Spleen (tissue), 11 donors: ENCODE measurements at regions not wholly inside any gene's neighbourhood (a gene's known extent, or its start where the extent isn't known, plus 50 kb on each side); places are given as distances from the start of the nearest gene placed in this dataset.

Source experiments
- DNase-seq: peaks from one replicate; pipeline ENCODE4 v3.0.0-alpha.2; 2020
- H3K27ac ChIP-seq, 8 donors: fragments of 200-600 bp; sonication (generic) in 7 of 8; 1 replicate in 4 of 8; 2 replicates in 4 of 8; pipeline versions ENCODE4 v1.5.0 to v1.8.0; 2016 to 2021; ENCODE audit warnings: inconsistent platforms in 4 of 8, mild to moderate bottlenecking in 4 of 8, moderate library complexity in 1 of 8
- H3K27me3 ChIP-seq, 7 donors: fragments of 200-600 bp; sonication (generic) in 6 of 7; replicated peaks in 1 of 7; 1 replicate in 4 of 7; 2 replicates in 3 of 7; pipeline versions ENCODE4 v1.5.0 to v1.8.0; 2016 to 2021; ENCODE audit warnings: inconsistent platforms in 3 of 7, mild to moderate bottlenecking in 1 of 7
- H3K36me3 ChIP-seq, 6 donors: fragments of 200-600 bp; sonication (generic) in 5 of 6; 1 replicate in 4 of 6; 2 replicates in 2 of 6; pipeline versions ENCODE4 v1.5.0 to v1.8.0; 2016 to 2021; ENCODE audit warnings: inconsistent platforms in 2 of 6
- H3K4me1 ChIP-seq, 6 donors: fragments of 200-600 bp; sonication (generic) in 5 of 6; 1 replicate in 3 of 6; 2 replicates in 3 of 6; pipeline versions ENCODE4 v1.5.0 to v1.8.0; 2016 to 2021; ENCODE audit warnings: inconsistent platforms in 3 of 6
- H3K4me3 ChIP-seq, 8 donors: fragments of 200-600 bp; sonication (generic) in 7 of 8; 1 replicate in 4 of 8; 2 replicates in 4 of 8; pipeline versions ENCODE4 v1.5.0 to v1.8.0; 2016 to 2021; ENCODE audit warnings: inconsistent platforms in 4 of 8, mild to moderate bottlenecking in 4 of 8, moderate library complexity in 2 of 8
- H3K9me3 ChIP-seq, 8 donors: fragments of 200-600 bp; sonication (generic) in 7 of 8; 1 replicate in 4 of 8; 2 replicates in 4 of 8; pipeline versions ENCODE4 v1.5.0 to v1.8.0; 2016 to 2021; ENCODE audit warnings: inconsistent platforms in 4 of 8
- CTCF ChIP-seq, 11 experiments: fragments of 200-600 bp in 7 of 11; fragments of 450-650 bp in 4 of 11; sonication (generic) in 4 of 11; IDR thresholded peaks in 8 of 11; conservative IDR thresholded peaks in 3 of 11; 1 replicate in 7 of 11; 2 replicates in 4 of 11; pipeline versions ENCODE4 v1.4.0 to v1.8.0; 2016 to 2021; ENCODE audit warnings: antibody characterized with exemption in 11 of 11, inconsistent platforms in 4 of 11, mild to moderate bottlenecking in 1 of 11
- POLR2A ChIP-seq, 3 donors: fragments of 450-650 bp; IDR thresholded peaks; one replicate each; pipeline ENCODE4 v1.5.1; 2017; ENCODE audit warnings: antibody characterized with exemption in 3 of 3, mild to moderate bottlenecking in 1 of 3
- POLR2AphosphoS5 ChIP-seq, 3 donors: sonication (generic); formaldehyde crosslinking; IDR thresholded peaks; one replicate each; pipeline ENCODE4 v1.5.1; 2017; ENCODE audit warnings: antibody characterized with exemption in 3 of 3
- WGBS, 5 donors: extraction: QIAGEN DNeasy Blood & Tissue Kit in 3 of 5; methylation state at CpG; one replicate each; pipeline versions ENCODE4 v1.1.5 to v1.1.7; 2013 to 2018; 5-methylcytosine and 5-hydroxymethylcytosine counted together
- intact Hi-C: fragments of 100-400 bp; cut with DNase I; formaldehyde crosslinking; loops from one replicate; pipeline ENCODE4 v1.15.0; 2023; ENCODE audit warnings: low total_unique reads
- donor health status: healthy with polysubstance abuse.
- donor health status: DM: no; HTN: no; CAD: no; lungs with moderate emphysema.
- donor health status: DM: no; HTN: no; CAD: no.
- donor health status: Bipolar disorder and iron deficiency.
- donor health status: healthy.
- donor health status: DM: no; HTN: no; CAD: no.
- donor health status: DM: yes; HTN: yes; CAD: no.

- Histone ChIP-seq H3K27me3 (no peaks in the 10 kb centered on the region), H3K9me3 (no peaks in the 10 kb centered on the region), H3K27ac (no peak overlapping the region), H3K4me3 (no peak overlapping the region), H3K4me1 (no peaks in the 10 kb centered on the region), H3K36me3 (no peaks in the 10 kb centered on the region)
- TF ChIP-seq POLR2AphosphoS5 (IDR thresholded peaks at IDR 0.05) (no peak), CTCF (IDR thresholded peaks at IDR 0.05 in 8 of 11, conservative IDR thresholded peaks at IDR 0.05 in 3 of 11) (no peak), POLR2A (IDR thresholded peaks at IDR 0.05) (no peak)
- intact Hi-C loops, result no loop called here
- DNase-seq, result no peak
- WGBS, 5 donors, result 57 to 72% (median 58%) methylated on average over 1 of the region's 1 CpG
Observed at GRCh38 chr4:23993373-23993772, 103.5 kb upstream of the PPARGC1A start.

GRCh38 chr4:23991444-23991843 is 101.6 kb upstream of the PPARGC1A start:
- intact Hi-C loops, result no loop called here
- H3K9me3 ChIP-seq, result no peaks in the 10 kb centered on the region

GRCh38 chr4:23986270-23986669 is 96.4 kb upstream of the PPARGC1A start:
- intact Hi-C loops, result no loop called here
- H3K4me3 ChIP-seq, result no peak overlapping the region
- no peaks in the 10 kb centered on the region for H3K9me3 ChIP-seq
- 87 to 92% (median 88%) methylated on average over 5 of the region's 5 CpGs for WGBS, 5 donors
- H3K27me3 ChIP-seq, result no peaks in the 10 kb centered on the region
- TF ChIP-seq POLR2AphosphoS5 (IDR thresholded peaks at IDR 0.05), result no peak
- no peak for TF ChIP-seq CTCF (IDR thresholded peaks at IDR 0.05 in 8 of 11, conservative IDR thresholded peaks at IDR 0.05 in 3 of 11)
- no peak for TF ChIP-seq POLR2A (IDR thresholded peaks at IDR 0.05)
- H3K36me3 ChIP-seq, result no peaks in the 10 kb centered on the region
- no peaks in the 10 kb centered on the region for H3K4me1 ChIP-seq
- no peak overlapping the region for H3K27ac ChIP-seq
- no peak for DNase-seq

More at GRCh38 chr4:23991444-23991843, 101.6 kb upstream of the PPARGC1A start:
- Histone ChIP-seq H3K36me3 (no peaks in the 10 kb centered on the region), H3K27ac (no peak overlapping the region), H3K4me3 (no peak overlapping the region), H3K27me3 (no peaks in the 10 kb centered on the region), H3K4me1 (no peaks in the 10 kb centered on the region)
- TF ChIP-seq POLR2A (IDR thresholded peaks at IDR 0.05), result no peak
- no peak for TF ChIP-seq CTCF (IDR thresholded peaks at IDR 0.05 in 8 of 11, conservative IDR thresholded peaks at IDR 0.05 in 3 of 11)
- no peak for TF ChIP-seq POLR2AphosphoS5 (IDR thresholded peaks at IDR 0.05)
- no peak for DNase-seq
- 40 to 62% (median 50%) methylated on average over 1 of the region's 1 CpG for WGBS, 5 donors

GRCh38 chr4:23981328-23981727 is 91.5 kb upstream of the PPARGC1A start:
- DNase-seq, result no peak
- H3K4me1 ChIP-seq, result no peaks in the 10 kb centered on the region
- no peaks in the 10 kb centered on the region for H3K36me3 ChIP-seq
- no peaks in the 10 kb centered on the region for H3K27me3 ChIP-seq
- 69 to 78% (median 72%) methylated on average over 1 of the region's 1 CpG for WGBS, 5 donors
- H3K9me3 ChIP-seq, result no peaks in the 10 kb centered on the region
- TF ChIP-seq POLR2A (IDR thresholded peaks at IDR 0.05) (no peak), CTCF (IDR thresholded peaks at IDR 0.05 in 8 of 11, conservative IDR thresholded peaks at IDR 0.05 in 3 of 11) (no peak), POLR2AphosphoS5 (IDR thresholded peaks at IDR 0.05) (no peak)
- intact Hi-C loops, result no loop called here
- no peak overlapping the region for H3K4me3 ChIP-seq
- H3K27ac ChIP-seq, result no peak overlapping the region
